HS-5 (cell line): ENCODE measurements at regions not wholly inside any gene's neighbourhood (a gene's known extent, or its start where the extent isn't known, plus 50 kb on each side); places are given as distances from the start of the nearest gene placed in this dataset.
"Not testable (repeated sequence)": the region's sequence is repeated elsewhere in the genome, so short reads cannot be mapped to it uniquely, and the experiment has no call there.

Experiments
- DNase-seq: peaks from one replicate; pipeline ENCODE4 v3.0.0-alpha.2; 2012; ENCODE audit warnings: low read depth

- no peak for DNase-seq
Measured at GRCh38 chr15:53031469-53031868, 241.3 kb upstream of the ONECUT1 start.

- no peak for DNase-seq
Measured at GRCh38 chr15:53022788-53023187, 232.7 kb upstream of the ONECUT1 start.

- no peak for DNase-seq
Measured at GRCh38 chr15:53013329-53013728, 223.2 kb upstream of the ONECUT1 start.

GRCh38 chr15:53011779-53012178 lies 221.6 kb upstream of the ONECUT1 start:
- not testable (repeated sequence) for DNase-seq

GRCh38 chr15:53009093-53009492 lies 219.0 kb upstream of the ONECUT1 start:
- no peak for DNase-seq

- DNase-seq, result no peak
Measured at GRCh38 chr15:53000409-53000808, 210.3 kb upstream of the ONECUT1 start.

- DNase-seq, result no peak
Measured at GRCh38 chr15:52997123-52997522, 207.0 kb upstream of the ONECUT1 start.

GRCh38 chr15:52994290-52994689 lies 204.2 kb upstream of the ONECUT1 start:
- DNase-seq, result no peak

- no peak for DNase-seq
Measured at GRCh38 chr15:52984507-52984906, 194.4 kb upstream of the ONECUT1 start.

GRCh38 chr15:52980446-52980845 lies 190.3 kb upstream of the ONECUT1 start:
- no peak for DNase-seq

- DNase-seq, result no peak
Measured at GRCh38 chr15:52976516-52977075, 186.5 kb upstream of the ONECUT1 start.

GRCh38 chr15:52975941-52976449 lies 185.9 kb upstream of the ONECUT1 start:
- DNase-seq, result no peak

GRCh38 chr15:52963865-52964264 lies 173.7 kb upstream of the ONECUT1 start:
- DNase-seq, result no peak

- DNase-seq, result no peak
Measured at GRCh38 chr15:52960283-52960682, 170.1 kb upstream of the ONECUT1 start.

GRCh38 chr15:52943746-52944145 lies 153.6 kb upstream of the ONECUT1 start:
- no peak for DNase-seq

GRCh38 chr15:52936489-52936888 lies 146.4 kb upstream of the ONECUT1 start:
- DNase-seq, result no peak

- DNase-seq, result no peak
Measured at GRCh38 chr15:52925130-52925529, 135.0 kb upstream of the ONECUT1 start.

- DNase-seq, result no peak
Measured at GRCh38 chr15:52924630-52925029, 134.5 kb upstream of the ONECUT1 start.

- DNase-seq, result no peak
Measured at GRCh38 chr15:52923626-52924025, 133.5 kb upstream of the ONECUT1 start.

- DNase-seq, result no peak
Measured at GRCh38 chr15:52922871-52923270, 132.7 kb upstream of the ONECUT1 start.

- DNase-seq, result no peak
Measured at GRCh38 chr15:52912172-52912571, 122.0 kb upstream of the ONECUT1 start.

- DNase-seq, result no peak
Measured at GRCh38 chr15:52893338-52893737, 103.2 kb upstream of the ONECUT1 start.

GRCh38 chr15:52879904-52880303 lies 89.8 kb upstream of the ONECUT1 start:
- no peak for DNase-seq

GRCh38 chr15:52879145-52879544 lies 89.0 kb upstream of the ONECUT1 start:
- no peak for DNase-seq
